ENCODE measurements at regions not wholly inside any gene's neighbourhood (a gene's known extent, or its start where the extent isn't known, plus 50 kb on each side); places are given as distances from the start of the nearest gene placed in this dataset.
"Not testable (repeated sequence)": the region's sequence is repeated elsewhere in the genome, so short reads cannot be mapped to it uniquely, and the experiment has no call there.

DNA sequence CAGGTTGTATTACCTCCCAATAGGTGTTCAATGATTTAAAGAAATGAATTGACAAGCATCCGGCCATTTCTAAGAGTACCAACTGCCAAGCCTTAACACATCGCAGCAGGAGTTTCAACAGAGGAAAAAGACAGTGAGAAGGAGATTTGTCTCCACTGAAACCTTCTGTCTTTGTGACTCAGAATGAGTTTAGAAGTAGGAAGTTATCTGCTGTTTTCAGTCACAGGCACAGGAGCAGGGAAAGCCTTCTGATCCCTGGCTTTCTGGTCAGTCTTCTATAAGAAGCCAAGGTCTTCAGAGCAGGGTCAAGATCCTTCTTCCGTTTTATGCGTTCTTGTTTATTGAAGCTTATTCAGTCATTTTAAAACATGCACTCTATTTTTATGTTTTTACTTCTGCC, 390.7 kb upstream of the PCSK5 start (continued):
- TF ChIP-seq BCL11A (tag by site-specific recombination; IDR thresholded peaks at IDR 0.05; ENCODE audit: low read depth) (no peak), ZNF549 (tag by site-specific recombination; IDR thresholded peaks at IDR 0.05) (no peak), GLIS1 (tag by site-specific recombination; IDR thresholded peaks at IDR 0.05) (no peak), FEZF1 (tag by site-specific recombination; IDR thresholded peaks at IDR 0.05) (no peak), ZNF274 (IDR thresholded peaks at IDR 0.05; ENCODE audit: low read length) (no peak), ZNF274 (tag by site-specific recombination; IDR thresholded peaks at IDR 0.05; ENCODE audit: borderline replicate concordance) (no peak)
- TF ChIP-seq, protein P1, sequence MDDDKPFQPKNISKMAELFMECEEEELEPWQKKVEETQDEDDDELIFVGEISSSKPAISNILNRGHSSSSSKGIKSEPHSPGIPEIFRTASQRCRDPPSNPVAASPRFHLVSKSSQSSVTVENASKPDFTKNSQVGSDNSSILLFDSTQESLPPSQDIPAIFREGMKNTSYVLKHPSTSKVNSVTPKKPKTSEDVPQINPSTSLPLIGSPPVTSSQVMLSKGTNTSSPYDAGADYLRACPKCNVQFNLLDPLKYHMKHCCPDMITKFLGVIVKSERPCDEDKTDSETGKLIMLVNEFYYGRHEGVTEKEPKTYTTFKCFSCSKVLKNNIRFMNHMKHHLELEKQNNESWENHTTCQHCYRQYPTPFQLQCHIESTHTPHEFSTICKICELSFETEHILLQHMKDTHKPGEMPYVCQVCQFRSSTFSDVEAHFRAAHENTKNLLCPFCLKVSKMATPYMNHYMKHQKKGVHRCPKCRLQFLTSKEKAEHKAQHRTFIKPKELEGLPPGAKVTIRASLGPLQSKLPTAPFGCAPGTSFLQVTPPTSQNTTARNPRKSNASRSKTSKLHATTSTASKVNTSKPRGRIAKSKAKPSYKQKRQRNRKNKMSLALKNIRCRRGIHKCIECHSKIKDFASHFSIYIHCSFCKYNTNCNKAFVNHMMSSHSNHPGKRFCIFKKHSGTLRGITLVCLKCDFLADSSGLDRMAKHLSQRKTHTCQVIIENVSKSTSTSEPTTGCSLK (tag by site-specific recombination; IDR thresholded peaks at IDR 0.05) = no peak
- TF ChIP-seq, protein P2, sequence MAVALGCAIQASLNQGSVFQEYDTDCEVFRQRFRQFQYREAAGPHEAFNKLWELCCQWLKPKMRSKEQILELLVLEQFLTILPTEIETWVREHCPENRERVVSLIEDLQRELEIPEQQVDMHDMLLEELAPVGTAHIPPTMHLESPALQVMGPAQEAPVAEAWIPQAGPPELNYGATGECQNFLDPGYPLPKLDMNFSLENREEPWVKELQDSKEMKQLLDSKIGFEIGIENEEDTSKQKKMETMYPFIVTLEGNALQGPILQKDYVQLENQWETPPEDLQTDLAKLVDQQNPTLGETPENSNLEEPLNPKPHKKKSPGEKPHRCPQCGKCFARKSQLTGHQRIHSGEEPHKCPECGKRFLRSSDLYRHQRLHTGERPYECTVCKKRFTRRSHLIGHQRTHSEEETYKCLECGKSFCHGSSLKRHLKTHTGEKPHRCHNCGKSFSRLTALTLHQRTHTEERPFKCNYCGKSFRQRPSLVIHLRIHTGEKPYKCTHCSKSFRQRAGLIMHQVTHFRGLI (tag by site-specific recombination; IDR thresholded peaks at IDR 0.05) = no peak
- TF ChIP-seq, protein P3, sequence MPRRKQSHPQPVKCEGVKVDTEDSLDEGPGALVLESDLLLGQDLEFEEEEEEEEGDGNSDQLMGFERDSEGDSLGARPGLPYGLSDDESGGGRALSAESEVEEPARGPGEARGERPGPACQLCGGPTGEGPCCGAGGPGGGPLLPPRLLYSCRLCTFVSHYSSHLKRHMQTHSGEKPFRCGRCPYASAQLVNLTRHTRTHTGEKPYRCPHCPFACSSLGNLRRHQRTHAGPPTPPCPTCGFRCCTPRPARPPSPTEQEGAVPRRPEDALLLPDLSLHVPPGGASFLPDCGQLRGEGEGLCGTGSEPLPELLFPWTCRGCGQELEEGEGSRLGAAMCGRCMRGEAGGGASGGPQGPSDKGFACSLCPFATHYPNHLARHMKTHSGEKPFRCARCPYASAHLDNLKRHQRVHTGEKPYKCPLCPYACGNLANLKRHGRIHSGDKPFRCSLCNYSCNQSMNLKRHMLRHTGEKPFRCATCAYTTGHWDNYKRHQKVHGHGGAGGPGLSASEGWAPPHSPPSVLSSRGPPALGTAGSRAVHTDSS (tag by site-specific recombination; IDR thresholded peaks at IDR 0.05) = no peak

DNA sequence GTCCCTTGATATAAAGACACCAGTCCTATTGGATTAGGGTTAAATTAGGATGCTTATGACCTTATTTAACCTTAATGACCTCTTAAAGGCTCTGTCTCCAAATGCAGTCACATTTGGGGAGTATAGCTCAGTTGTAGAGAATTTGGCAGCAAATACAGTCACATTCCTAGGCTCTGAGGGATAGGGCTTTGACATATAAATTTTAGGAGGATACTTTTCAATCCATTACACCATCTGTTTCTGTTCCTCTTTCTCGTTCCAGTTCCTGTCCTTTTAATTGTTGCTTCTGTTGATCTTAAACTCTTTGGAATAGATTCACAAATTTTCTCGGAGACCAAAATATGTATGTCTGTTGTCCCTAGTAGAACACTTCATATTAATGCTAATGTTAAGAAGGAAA, 390.0 kb upstream of the PCSK5 start:
- TF ChIP-seq GLIS1 (tag by site-specific recombination; IDR thresholded peaks at IDR 0.05) (no peak), ZNF585B (tag by site-specific recombination; IDR thresholded peaks at IDR 0.05) (no peak), ZNF433 (tag by site-specific recombination; IDR thresholded peaks at IDR 0.05; ENCODE audit: low read depth) (no peak)
- TF ChIP-seq, protein P4, sequence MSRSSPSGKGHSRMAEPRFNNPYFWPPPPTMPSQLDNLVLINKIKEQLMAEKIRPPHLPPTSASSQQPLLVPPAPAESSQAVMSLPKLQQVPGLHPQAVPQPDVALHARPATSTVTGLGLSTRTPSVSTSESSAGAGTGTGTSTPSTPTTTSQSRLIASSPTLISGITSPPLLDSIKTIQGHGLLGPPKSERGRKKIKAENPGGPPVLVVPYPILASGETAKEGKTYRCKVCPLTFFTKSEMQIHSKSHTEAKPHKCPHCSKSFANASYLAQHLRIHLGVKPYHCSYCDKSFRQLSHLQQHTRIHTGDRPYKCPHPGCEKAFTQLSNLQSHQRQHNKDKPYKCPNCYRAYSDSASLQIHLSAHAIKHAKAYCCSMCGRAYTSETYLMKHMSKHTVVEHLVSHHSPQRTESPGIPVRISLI (tag by site-specific recombination; IDR thresholded peaks at IDR 0.05) = no peak
- no peak overlapping the region for H3K4me3 ChIP-seq (ENCODE audit: low read depth, low read length)
- ChIA-PET CTCF (no interaction called here), POLR2A (no interaction called here)
- H3K36me3 ChIP-seq (ENCODE audit: control insufficient read depth in 2 of 2, insufficient read depth in 1 of 2, low read length in 2 of 2) = no peaks in the 10 kb centered on the region
- H3K9me3 ChIP-seq (ENCODE audit: control insufficient read depth, insufficient read depth, low read depth, low read length) = no peaks in the 10 kb centered on the region
- H3K27ac ChIP-seq (ENCODE audit: extremely low read depth, low read depth, low read length) = no peak overlapping the region
- no peaks in the 10 kb centered on the region for H3K4me1 ChIP-seq (ENCODE audit: control insufficient read depth, insufficient read depth, low read length)

DNA sequence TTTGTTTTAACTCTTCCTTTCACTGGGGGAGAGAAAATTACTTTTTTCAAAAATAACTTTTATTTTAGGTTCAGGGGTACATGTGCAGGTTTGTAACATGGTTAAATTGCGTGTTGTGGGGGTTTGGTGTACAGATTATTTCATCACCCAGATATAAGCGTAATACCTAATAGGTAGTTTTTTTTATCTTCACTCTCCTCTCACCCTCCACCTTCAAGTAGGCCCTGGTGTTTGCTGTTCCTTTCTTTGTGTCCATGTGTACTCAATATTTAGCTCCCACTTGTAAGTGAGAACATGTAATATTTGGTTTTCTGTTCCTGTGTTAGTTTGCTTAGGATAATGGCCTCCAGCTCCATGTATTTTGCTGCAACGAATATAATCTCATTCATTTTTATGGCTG, 389.5 kb upstream of the PCSK5 start:
- H3K9me3 ChIP-seq (ENCODE audit: control insufficient read depth, insufficient read depth, low read depth, low read length); CTCF ChIA-PET; H3K27ac ChIP-seq (ENCODE audit: extremely low read depth, low read depth, low read length); H3K36me3 ChIP-seq (ENCODE audit: control insufficient read depth in 2 of 2, insufficient read depth in 1 of 2, low read length in 2 of 2); POLR2A ChIA-PET; H3K4me3 ChIP-seq (ENCODE audit: low read depth, low read length); H3K4me1 ChIP-seq (ENCODE audit: control insufficient read depth, insufficient read depth, low read length): not testable (repeated sequence)

DNA sequence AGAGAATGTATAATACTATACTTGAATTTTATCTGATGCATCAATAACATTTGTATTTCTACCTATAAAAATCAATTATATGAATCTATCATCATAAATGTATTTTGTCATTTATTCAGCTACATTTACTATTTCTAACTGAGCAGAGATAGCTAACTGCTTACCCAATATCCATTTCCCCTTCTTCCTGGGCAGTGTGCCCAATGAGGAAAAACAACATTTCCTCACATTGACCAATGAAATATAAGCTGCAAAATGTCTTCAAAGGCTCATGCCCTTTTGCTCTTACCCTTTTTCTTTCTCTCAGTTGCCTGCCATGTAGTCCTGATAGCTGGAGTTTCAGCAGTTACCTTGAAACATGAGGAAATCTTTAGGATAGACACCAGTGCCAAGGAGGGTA, 385.8 kb upstream of the PCSK5 start:
- no peaks in the 10 kb centered on the region for H3K4me1 ChIP-seq (ENCODE audit: control insufficient read depth, insufficient read depth, low read length)
- CTCF ChIA-PET = interaction anchor here (0.6 to 0.7 kb wide), 2 partner anchors 154 to 1622 kb away, joined by 3 read pairs; no protein-coding TSS in a partner anchor
- H3K36me3 ChIP-seq (ENCODE audit: control insufficient read depth in 2 of 2, insufficient read depth in 1 of 2, low read length in 2 of 2) = no peaks in the 10 kb centered on the region
- POLR2A ChIA-PET = no interaction called here
- no peak for TF ChIP-seq ZNF19 (tag by site-specific recombination; IDR thresholded peaks at IDR 0.05; ENCODE audit: low read depth)
- no peak for TF ChIP-seq ZNF274 (IDR thresholded peaks at IDR 0.05; ENCODE audit: low read length)
- TF ChIP-seq ZNF274 (tag by site-specific recombination; IDR thresholded peaks at IDR 0.05; ENCODE audit: borderline replicate concordance) = no peak
- no peak for TF ChIP-seq HOXC10 (CRISPR knock-in tag; IDR thresholded peaks at IDR 0.05)
- no peak for TF ChIP-seq ZNF624 (tag by site-specific recombination; IDR thresholded peaks at IDR 0.05)
- no peak overlapping the region for H3K27ac ChIP-seq (ENCODE audit: extremely low read depth, low read depth, low read length)
- H3K4me3 ChIP-seq (ENCODE audit: low read depth, low read length) = no peak overlapping the region
- no peaks in the 10 kb centered on the region for H3K9me3 ChIP-seq (ENCODE audit: control insufficient read depth, insufficient read depth, low read depth, low read length)

All from HEK293 (cell line).